GM12891 (cell line): ENCODE measurements at regions not wholly inside any gene's neighbourhood (a gene's known extent, or its start where the extent isn't known, plus 50 kb on each side); places are given as distances from the start of the nearest gene placed in this dataset.

Experiments
- POLR2A ChIP-seq: IDR thresholded peaks from 2 replicates; pipeline ENCODE4 v1.6.1; 2011; ENCODE audit warnings: low read depth, low read length, control low read depth
- POLR2AphosphoS5 ChIP-seq: IDR thresholded peaks from 2 replicates; pipeline ENCODE4 v1.6.1; 2011; ENCODE audit warnings: low read depth, low read length, control low read depth
- SPI1 ChIP-seq: IDR thresholded peaks from 2 replicates; pipeline ENCODE4 v1.6.1; 2011; ENCODE audit warnings: low read depth, low read length, control low read depth

DNA sequence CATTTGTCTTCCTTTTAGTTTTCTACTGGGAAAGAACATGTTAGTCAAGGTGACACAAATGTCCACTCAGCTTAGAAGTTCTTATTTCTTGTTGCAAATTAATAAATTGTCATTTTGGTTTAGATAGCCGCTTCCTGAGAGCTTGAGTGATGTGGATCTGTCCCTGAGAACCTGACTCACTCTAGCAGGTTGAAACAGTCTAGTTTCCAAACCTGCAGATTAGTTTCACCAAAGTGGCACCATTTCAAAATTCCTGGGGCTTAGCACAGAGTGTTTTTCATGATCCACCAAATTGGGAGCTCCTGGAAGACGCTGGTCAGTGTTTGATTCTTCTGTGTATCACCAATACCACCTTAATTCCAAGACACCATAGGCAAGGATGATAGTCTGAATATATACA, 119.4 kb upstream of the TSC22D1 start:
- TF ChIP-seq POLR2AphosphoS5 (no peak), POLR2A (no peak), SPI1 (no peak)
